Heart left ventricle (tissue), 16 donors: ENCODE measurements at regions not wholly inside any gene's neighbourhood (a gene's known extent, or its start where the extent isn't known, plus 50 kb on each side); places are given as distances from the start of the nearest gene placed in this dataset.
"Not testable (repeated sequence)": the region's sequence is repeated elsewhere in the genome, so short reads cannot be mapped to it uniquely, and the experiment has no call there.

Experiments used
- ATAC-seq, 4 donors: fragments of 200-7000 bp; cut with Tn5 transposase; one replicate each; pipeline ENCODE4 v1.9.1; 2020 to 2022; ENCODE audit warnings: moderate library complexity in 4 of 4, mild to moderate bottlenecking in 3 of 4, moderate number of reproducible peaks in 1 of 4
- DNase-seq, 5 donors: peaks; one replicate each; pipeline ENCODE4 v3.0.0-alpha.2; 2020
- H3K27ac ChIP-seq, 12 donors: fragments of 200-600 bp; sonication (generic) in 4 of 12; one replicate each; pipeline versions ENCODE4 v1.5.0 to v1.8.0; 2016 to 2022; ENCODE audit warnings: mild to moderate bottlenecking in 2 of 12
- H3K27me3 ChIP-seq, 9 donors: fragments of 200-600 bp; sonication (generic) in 2 of 9; one replicate each; pipeline versions ENCODE4 v1.5.1 to v1.8.0; 2016 to 2022; ENCODE audit warnings: mild to moderate bottlenecking in 3 of 9
- H3K36me3 ChIP-seq, 9 donors: fragments of 200-600 bp; sonication (generic) in 2 of 9; one replicate each; pipeline versions ENCODE4 v1.5.0 to v1.8.0; 2018 to 2022; ENCODE audit warnings: mild to moderate bottlenecking in 2 of 9
- H3K4me1 ChIP-seq, 12 donors: fragments of 200-600 bp; sonication (generic) in 4 of 12; one replicate each; pipeline versions ENCODE4 v1.5.0 to v1.8.0; 2016 to 2022; ENCODE audit warnings: mild to moderate bottlenecking in 3 of 12
- H3K4me3 ChIP-seq, 12 donors: fragments of 200-600 bp; sonication (generic) in 4 of 12; one replicate each; pipeline versions ENCODE4 v1.5.0 to v1.8.0; 2017 to 2022; ENCODE audit warnings: mild to moderate bottlenecking in 9 of 12, moderate library complexity in 4 of 12
- H3K9me3 ChIP-seq, 12 donors: fragments of 200-600 bp; sonication (generic) in 4 of 12; one replicate each; pipeline versions ENCODE4 v1.5.0 to v1.8.0; 2016 to 2022; ENCODE audit warnings: mild to moderate bottlenecking in 1 of 12
- POLR2A ChIP-seq, 2 donors: fragments of 450-650 bp; IDR thresholded peaks; one replicate each; pipeline ENCODE4 v1.6.1; 2017; ENCODE audit warnings: antibody characterized with exemption in 2 of 2, mild to moderate bottlenecking in 2 of 2, moderate library complexity in 2 of 2
- WGBS, 4 donors: extraction: QIAGEN DNeasy Blood & Tissue Kit in 2 of 4; methylation state at CpG; one replicate each; pipeline versions ENCODE4 v1.1.5 to v1.1.7; 2013 to 2018; 5-methylcytosine and 5-hydroxymethylcytosine counted together
- intact Hi-C, 10 donors: fragments of 100-400 bp; cut with DNase I; formaldehyde crosslinking; loops; one replicate each; pipeline versions ENCODE4 v1.11.1 to v1.14.2; 2022
- TF ChIP-seq, protein P1 (sequence below), 12 donors: fragments of 200-600 bp; sonication (generic) in 4 of 12; IDR thresholded peaks; one replicate each; pipeline versions ENCODE4 v1.5.0 to v1.8.0; 2018 to 2022; ENCODE audit warnings: antibody characterized with exemption in 12 of 12, mild to moderate bottlenecking in 5 of 12
- donor health status: ischemic (EF 13 %, LVEDD 7.1; RV severe dilation, severe dysfunction).
- donor health status: healthy with polysubstance abuse.
- donor health status: DM: no; HTN: yes; CAD: no.
- donor health status: DM: no; HTN: no; CAD: no.
- donor health status: ischemic (EF 25% LVEDD 6.9; RV normal size, moderate dysfunction).
- donor health status: ischemic (EF 25% LVEDD 5.7; RV mildly dilated, moderate dysfunction).
- donor health status: healthy.
- donor health status: DM: yes; HTN: yes; CAD: no.
- donor health status: ischemic (EF 35%, LVEDD 5.7; RV mildly dilated, moderate dysfunction).
- donor health status: nonischemic (EF 11% LVEDD 7.7; RV severe dilation, severe dysfunction).
- donor health status: DM: yes; HTN: yes; CAD: no.
- donor health status: PGD.
- donor health status: ischemic (EF 29% LVEDD 5.4; RV normal size, mild dysfunction).
- donor health status: nonischemic (EF 23%, LVEDD 6.1; RV moderate dilation, normal function).

DNA sequence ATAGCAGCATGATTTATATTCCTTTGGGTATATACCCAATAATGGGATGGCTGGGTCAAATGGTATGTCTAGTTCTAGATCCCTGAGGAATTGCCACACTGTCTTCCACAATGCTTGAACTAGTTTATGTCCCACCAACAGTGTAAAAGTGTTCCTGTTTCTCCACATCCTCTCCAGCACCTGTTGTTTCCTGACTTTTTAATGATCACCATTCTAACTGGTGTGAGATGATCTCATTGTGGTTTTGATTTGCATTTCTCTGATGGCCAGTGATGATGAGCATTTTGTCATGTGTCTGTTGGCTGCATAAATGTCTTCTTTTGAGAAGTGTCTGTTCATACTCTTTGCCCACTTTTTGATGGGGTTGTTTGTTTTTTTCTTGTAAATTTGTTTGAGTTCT lies 54.0 kb upstream of the GPR89A start:
- H3K9me3 ChIP-seq, ATAC-seq, H3K36me3 ChIP-seq, H3K27me3 ChIP-seq, H3K27ac ChIP-seq, H3K4me3 ChIP-seq, DNase-seq, H3K4me1 ChIP-seq, intact Hi-C loops: not testable (repeated sequence)

DNA sequence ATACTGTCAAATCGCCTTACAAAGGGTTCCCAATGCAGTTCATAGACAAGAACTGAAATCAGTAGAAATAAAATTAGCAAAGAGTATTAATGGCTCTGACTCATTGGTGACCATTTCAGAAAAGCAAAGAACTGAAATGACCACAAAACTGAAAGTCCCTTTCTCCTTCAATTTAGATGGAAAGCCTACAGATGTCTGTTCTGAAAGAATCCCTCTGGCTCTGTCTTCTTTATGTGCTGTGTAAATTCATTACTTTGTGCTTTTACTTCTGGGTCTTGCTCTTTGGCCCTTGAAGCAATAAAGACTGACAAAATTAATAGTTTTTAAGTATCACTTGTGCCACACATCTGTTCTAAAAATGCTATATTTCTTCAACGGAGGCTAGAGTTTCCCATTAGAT lies 62.7 kb upstream of the GPR89A start:
- Histone ChIP-seq H3K4me3 (no peak overlapping the region), H3K27ac (no peak overlapping the region), H3K27me3 (peaks cover 0 to 3% (median 0%) of the 10 kb centered on the region in 9 donors), H3K36me3 (no peaks in the 10 kb centered on the region), H3K9me3 (no peaks in the 10 kb centered on the region), H3K4me1 (no peaks in the 10 kb centered on the region)
- WGBS, 4 donors: 92 to 94% (median 94%) methylated on average over 2 of the region's 2 CpGs
- intact Hi-C loops: no loop called here
- ATAC-seq (no peak), DNase-seq (no peak)
- no peak for TF ChIP-seq POLR2A (IDR thresholded peaks at IDR 0.05)
- TF ChIP-seq, protein P1, sequence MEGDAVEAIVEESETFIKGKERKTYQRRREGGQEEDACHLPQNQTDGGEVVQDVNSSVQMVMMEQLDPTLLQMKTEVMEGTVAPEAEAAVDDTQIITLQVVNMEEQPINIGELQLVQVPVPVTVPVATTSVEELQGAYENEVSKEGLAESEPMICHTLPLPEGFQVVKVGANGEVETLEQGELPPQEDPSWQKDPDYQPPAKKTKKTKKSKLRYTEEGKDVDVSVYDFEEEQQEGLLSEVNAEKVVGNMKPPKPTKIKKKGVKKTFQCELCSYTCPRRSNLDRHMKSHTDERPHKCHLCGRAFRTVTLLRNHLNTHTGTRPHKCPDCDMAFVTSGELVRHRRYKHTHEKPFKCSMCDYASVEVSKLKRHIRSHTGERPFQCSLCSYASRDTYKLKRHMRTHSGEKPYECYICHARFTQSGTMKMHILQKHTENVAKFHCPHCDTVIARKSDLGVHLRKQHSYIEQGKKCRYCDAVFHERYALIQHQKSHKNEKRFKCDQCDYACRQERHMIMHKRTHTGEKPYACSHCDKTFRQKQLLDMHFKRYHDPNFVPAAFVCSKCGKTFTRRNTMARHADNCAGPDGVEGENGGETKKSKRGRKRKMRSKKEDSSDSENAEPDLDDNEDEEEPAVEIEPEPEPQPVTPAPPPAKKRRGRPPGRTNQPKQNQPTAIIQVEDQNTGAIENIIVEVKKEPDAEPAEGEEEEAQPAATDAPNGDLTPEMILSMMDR (IDR thresholded peaks at IDR 0.05): no peak

DNA sequence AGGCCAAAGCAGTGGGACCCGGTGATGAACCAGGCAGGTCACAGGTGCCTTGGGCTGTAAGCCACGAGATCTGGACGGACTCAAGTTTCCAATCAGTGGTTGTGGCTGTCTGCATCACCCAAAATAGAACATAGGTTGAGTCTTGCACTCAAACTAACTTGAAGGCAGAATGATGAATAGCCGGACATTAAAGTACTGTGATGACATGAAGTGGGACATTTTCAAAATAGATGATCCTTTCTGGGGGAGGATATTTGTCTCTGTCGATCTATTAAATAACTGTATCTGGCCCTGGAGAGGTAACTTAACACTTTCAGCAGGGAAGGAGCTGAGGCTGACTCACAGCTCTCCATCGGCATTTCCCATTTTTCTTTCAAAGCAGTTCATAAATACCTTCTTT lies 66.1 kb upstream of the GPR89A start:
- H3K27ac ChIP-seq, H3K36me3 ChIP-seq, intact Hi-C loops, H3K27me3 ChIP-seq, H3K9me3 ChIP-seq, H3K4me1 ChIP-seq, H3K4me3 ChIP-seq, DNase-seq: not testable (repeated sequence)
- peak in 1 of 4 donors; percentile 29 for ATAC-seq
- 49 to 68% (median 55%) methylated on average over 3 to 4 of the region's 6 CpGs for WGBS, 4 donors

DNA sequence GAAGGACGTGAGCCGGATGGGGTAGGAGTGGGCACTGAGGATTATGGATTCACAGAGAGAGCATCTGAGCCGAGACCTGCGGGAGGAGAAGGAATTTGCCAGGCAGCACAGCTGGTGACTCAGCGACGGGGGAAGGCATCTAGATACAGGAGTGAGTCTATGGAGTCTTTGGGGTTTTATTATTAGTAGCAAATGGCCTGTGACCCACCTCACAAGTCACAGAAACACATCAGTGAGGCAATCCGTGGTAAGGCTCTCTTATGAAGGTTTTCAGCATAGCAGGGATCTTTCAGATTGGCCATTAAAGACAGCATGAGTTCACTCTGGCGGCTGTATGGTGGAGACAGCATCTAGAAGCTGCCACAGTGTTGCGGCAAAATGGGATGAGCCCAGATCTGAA lies 66.5 kb upstream of the GPR89A start:
- H3K27ac ChIP-seq, H3K36me3 ChIP-seq, H3K27me3 ChIP-seq, H3K4me1 ChIP-seq, DNase-seq, H3K4me3 ChIP-seq, intact Hi-C loops, ATAC-seq, H3K9me3 ChIP-seq: not testable (repeated sequence)
- 43 to 48% (median 45%) methylated on average over 9 of the region's 9 CpGs for WGBS, 4 donors

DNA sequence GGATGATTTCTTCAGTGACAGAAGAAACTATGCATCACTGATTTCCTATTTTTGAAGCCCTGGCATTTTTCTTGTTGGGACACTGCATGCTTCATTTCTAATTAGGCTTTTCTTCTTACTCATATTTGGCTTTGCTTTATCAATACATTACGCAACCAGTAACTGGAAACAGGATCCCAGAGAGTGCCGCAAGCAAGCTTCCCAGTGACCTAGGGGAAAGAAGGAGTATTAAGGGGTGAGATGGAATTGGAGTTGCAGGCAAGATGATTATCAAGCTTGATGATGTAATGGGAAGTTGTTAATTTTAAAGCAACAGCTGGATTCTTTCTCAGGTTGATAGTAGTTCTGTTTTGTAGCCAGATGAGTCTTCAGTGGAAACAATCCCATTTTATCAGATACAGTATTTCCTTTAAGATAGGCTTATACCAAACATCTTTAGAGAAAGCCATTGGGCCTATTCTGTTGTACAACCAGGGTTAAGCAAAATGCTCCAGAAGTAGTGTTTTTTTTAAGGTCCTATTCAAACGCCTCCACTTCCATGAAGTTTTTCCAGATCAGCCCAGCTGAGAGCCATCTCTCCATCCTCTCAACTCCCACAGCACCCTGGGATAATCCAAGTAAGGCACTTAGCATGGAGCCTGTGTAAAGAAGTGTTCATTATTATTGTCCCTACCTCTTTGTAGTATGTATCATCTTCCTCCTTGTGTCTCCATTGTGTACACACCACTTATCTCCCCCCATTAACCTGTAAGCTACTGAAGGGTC lies 69.5 kb upstream of the GPR89A start:
- H3K4me3 ChIP-seq, H3K4me1 ChIP-seq, H3K36me3 ChIP-seq, H3K9me3 ChIP-seq, intact Hi-C loops, H3K27me3 ChIP-seq: not testable (repeated sequence)
- H3K27ac ChIP-seq: peak overlapping the region in 2 of 12 donors; percentile 31 to 37
- ATAC-seq (peak in 3 of 4 donors; percentile 69 to 77 (median 76)), DNase-seq (peak in 3 of 5 donors; percentile 33)
- 40 to 60% (median 55%) methylated on average over 3 of the region's 3 CpGs for WGBS, 4 donors

DNA sequence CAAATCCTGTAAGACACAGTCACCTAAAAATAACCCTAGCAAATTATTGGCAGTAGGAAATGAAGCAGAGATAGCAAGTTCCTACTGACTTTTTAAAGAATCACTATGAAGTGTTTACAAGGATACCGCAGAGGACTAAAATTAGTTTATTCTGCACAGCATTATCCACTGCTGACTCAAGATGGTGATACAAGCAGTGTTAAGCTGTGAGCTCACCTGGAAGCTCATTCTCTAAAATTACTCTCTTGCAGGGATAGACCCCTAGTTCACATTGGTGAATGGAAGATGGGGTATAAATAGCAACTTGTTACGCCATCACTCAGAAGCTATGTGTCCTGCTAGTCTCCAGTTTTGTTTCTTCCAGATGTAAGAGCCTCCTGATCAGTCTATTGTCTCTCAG lies 70.8 kb upstream of the GPR89A start:
- WGBS, 4 donors: 19 to 35% (median 31%) methylated on average over 2 of the region's 2 CpGs

DNA sequence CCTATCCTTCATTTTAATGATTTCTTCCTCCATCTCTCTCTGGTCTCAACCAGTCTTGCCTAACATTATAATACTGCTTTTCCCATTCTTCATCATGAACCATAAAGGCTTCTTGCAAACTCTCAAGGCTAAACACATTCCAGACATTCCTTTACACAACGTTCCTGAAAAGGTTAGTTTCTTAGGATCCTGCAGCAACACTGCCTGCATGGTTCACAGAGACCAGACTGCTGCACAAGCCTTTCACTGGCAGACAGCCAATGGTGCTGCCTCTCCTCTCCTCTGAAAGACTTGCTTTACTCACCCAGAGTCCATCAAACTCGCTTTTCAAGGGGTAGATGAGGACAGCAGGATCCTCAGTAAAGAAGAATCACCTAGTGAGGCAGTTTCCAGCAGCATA lies 72.3 kb upstream of the GPR89A start:
- 3 to 14% (median 7%) methylated on average over 2 of the region's 2 CpGs for WGBS, 4 donors
- H3K27me3 ChIP-seq, H3K36me3 ChIP-seq, H3K9me3 ChIP-seq, H3K4me3 ChIP-seq, intact Hi-C loops, H3K27ac ChIP-seq, H3K4me1 ChIP-seq, ATAC-seq: not testable (repeated sequence)
- DNase-seq: peak in 3 of 5 donors; percentile 16 to 50 (median 28)

More for the DNA sequence above, 70.8 kb upstream of the GPR89A start:
- DNase-seq, H3K4me3 ChIP-seq, H3K27ac ChIP-seq, H3K36me3 ChIP-seq, H3K4me1 ChIP-seq, H3K9me3 ChIP-seq, H3K27me3 ChIP-seq, intact Hi-C loops: not testable (repeated sequence)
- peak; percentile 44 to 86 (median 82) for ATAC-seq

DNA sequence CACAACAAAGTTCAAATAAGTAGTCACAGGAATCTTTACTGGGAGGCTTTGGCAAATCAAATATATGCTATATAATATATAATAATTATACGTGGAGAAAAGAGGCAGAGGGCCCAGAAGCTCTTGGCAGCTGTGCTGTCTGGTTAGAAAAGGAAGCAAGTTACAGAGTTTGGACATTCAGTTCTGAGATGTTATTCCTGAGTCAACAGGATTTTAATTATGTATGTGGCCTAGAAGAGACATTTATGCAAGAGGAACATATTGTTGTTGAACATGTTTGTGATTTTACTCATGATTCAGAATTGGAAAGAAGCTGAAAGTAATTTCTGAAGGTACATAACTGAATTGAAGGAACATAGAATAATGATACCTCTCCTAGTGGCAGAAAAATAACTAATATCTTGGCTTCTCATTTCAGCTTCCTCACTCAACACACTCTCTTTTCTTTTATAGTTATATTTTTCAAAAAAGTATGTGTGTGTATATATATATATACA lies 79.7 kb upstream of the GPR89A start:
- ATAC-seq, H3K9me3 ChIP-seq, intact Hi-C loops, H3K4me1 ChIP-seq, H3K27ac ChIP-seq, DNase-seq, H3K36me3 ChIP-seq, H3K4me3 ChIP-seq: not testable (repeated sequence)
- 47 to 54% (median 49%) methylated on average over 1 of the region's 1 CpG for WGBS, 4 donors
- peaks cover 0 to 11% (median 0%) of the 10 kb centered on the region in 9 donors for H3K27me3 ChIP-seq

DNA sequence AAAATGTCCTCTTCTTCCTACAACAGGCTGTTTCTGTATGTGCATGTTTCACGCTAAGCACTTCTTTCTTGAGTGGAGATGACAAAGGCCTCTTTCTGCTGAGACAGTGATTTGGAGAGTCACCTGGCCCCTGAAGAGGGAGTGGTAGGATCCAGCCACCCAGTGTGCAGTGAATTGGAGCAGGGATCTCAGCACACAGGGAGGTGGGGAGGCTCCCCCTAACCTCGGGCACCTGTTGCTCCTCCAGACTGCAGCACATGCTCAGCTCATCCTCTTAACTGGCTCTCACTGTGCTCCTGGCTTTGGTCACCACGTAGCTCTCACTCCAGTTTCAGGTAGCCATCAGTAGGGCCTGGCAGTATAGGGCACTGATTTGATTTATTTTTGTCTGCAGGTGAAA lies 87.6 kb upstream of the GPR89A start:
- H3K27ac ChIP-seq, H3K36me3 ChIP-seq, intact Hi-C loops, H3K27me3 ChIP-seq, H3K4me1 ChIP-seq, ATAC-seq, DNase-seq, H3K4me3 ChIP-seq, H3K9me3 ChIP-seq: not testable (repeated sequence)
- WGBS, 4 donors: 76 to 83% (median 80%) methylated on average over 3 of the region's 3 CpGs

DNA sequence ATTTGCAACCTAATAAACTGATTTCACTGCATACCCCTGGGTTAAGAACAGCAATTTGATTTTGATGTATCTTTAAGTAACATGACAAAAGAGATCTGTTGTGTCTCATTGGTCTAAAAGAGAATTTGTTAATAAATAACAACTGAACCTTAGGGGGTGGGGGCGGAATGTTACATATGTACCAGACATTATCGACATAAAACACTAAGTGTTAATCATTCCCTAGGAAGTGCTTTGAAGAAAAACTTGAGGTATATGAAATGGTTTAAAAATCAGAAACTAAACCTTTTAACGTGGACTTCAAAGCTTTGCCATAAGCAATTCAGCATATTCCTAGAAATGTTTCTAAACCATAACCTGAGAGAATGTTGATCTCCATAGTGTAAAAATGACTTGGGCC lies 88.5 kb upstream of the GPR89A start:
- ATAC-seq: not testable (repeated sequence)

More for the DNA sequence above, 88.5 kb upstream of the GPR89A start:
- H3K4me1 ChIP-seq, intact Hi-C loops, H3K36me3 ChIP-seq, DNase-seq, H3K4me3 ChIP-seq, H3K9me3 ChIP-seq, H3K27me3 ChIP-seq, H3K27ac ChIP-seq: not testable (repeated sequence)
- WGBS, 4 donors: 86 to 92% (median 87%) methylated on average over 3 of the region's 3 CpGs
